ENCODE measurements at regions not wholly inside any gene's neighbourhood (a gene's known extent, or its start where the extent isn't known, plus 50 kb on each side); places are given as distances from the start of the nearest gene placed in this dataset.

GRCh38 chr7:12139416-12139815, 71.7 kb upstream of the TMEM106B start:
- TF ChIP-seq CTCF (conservative IDR thresholded peaks at IDR 0.05; ENCODE audit: low read depth, low read length), result no peak
- no peak for TF ChIP-seq CEBPB (IDR thresholded peaks at IDR 0.05; ENCODE audit: low read depth, low read length)
